HG02943 (cell line): ENCODE measurements at regions not wholly inside any gene's neighbourhood (a gene's known extent, or its start where the extent isn't known, plus 50 kb on each side); places are given as distances from the start of the nearest gene placed in this dataset.
"Not testable (repeated sequence)": the region's sequence is repeated elsewhere in the genome, so short reads cannot be mapped to it uniquely, and the experiment has no call there.

Experiments used
- ATAC-seq: cut with Tn5 transposase; IDR thresholded peaks from one replicate; pipeline ENCODE4 v1.9.1; 2021; ENCODE audit warnings: mild to moderate bottlenecking, low read depth, moderate library complexity; ENCODE audit not compliant: unreplicated experiment

DNA sequence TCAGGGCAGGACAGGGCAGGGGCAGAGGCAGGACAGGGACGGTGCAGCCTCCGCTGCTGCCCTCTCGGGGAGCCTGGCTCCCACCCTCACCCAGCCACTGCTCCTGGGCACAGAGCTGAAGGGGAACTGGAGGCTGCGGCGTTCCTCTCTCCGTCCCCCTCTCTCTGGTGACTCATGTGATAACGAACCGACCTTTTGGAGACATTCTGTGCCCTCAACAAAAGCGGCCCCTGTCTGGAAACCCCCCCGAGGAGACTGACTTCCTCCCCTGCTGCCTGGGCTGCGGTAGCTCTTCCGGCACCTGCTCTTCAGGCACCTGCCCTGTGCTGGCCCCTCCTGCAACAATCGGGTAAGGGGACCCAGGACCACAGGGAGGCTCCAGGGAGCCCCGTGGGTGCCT, 5419.6 kb upstream of the TPTE start:
- peak; percentile 60 for ATAC-seq

- not testable (repeated sequence) for ATAC-seq
Measured at GRCh38 chr21:5103880-5104561, 5417.4 kb upstream of the TPTE start.

DNA sequence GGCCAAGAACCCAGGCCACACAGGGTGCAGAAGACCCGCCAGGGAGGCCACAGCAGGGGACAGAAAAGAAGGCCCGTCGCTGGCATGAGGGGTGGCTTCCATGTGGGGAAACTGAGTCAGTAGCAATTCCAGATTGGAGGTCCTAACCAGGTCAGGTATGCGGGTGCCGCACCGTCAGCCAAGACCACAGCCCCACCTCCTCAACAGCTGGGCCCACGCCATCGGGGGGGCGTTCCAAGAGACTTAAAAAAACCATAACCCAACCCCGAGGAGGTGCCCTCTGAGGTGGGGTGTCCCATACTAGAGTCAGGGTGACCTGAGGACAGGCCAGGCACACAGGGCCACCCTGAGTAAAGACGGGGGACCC, 5416.8 kb upstream of the TPTE start:
- not testable (repeated sequence) for ATAC-seq

GRCh38 chr21:5105939-5106708, 5415.3 kb upstream of the TPTE start:
- not testable (repeated sequence) for ATAC-seq

DNA sequence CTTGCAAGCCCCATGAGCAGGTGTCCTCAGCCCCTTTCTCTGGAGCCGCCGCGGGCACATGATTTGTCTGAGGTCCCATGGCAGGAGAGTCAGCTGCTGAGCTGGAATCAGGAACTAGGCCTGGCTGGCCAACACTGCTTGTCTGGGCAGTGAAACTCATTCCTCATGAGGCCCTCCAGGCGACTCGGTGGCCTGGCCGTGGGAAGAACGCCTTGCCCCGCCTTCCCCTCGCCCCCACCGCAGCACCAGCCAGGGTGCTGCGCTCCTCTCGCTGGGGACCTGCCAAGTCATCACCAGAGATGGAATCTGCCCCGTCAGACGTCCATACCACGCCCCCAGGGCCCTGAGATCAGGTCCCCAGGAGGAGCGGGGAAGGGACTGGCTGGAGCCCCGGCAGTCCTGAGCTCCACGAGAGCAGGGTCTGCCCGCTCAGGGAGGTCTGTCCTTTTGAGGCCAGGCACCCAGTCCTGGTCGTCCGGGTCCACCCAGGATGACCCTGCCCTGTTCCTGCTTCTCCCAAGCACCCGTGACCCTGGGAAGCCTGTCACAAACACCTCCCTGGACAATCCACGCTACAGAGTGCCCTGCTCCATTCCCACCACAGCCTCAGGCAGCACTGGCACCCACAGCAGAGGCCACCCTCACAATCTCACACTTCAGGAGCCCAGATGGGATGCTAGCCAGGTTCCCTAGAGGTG, 5414.5 kb upstream of the TPTE start:
- not testable (repeated sequence) for ATAC-seq

GRCh38 chr21:5107637-5108036, 5413.7 kb upstream of the TPTE start:
- ATAC-seq, result not testable (repeated sequence)

GRCh38 chr21:5108048-5108775, 5413.2 kb upstream of the TPTE start:
- ATAC-seq, result not testable (repeated sequence)

DNA sequence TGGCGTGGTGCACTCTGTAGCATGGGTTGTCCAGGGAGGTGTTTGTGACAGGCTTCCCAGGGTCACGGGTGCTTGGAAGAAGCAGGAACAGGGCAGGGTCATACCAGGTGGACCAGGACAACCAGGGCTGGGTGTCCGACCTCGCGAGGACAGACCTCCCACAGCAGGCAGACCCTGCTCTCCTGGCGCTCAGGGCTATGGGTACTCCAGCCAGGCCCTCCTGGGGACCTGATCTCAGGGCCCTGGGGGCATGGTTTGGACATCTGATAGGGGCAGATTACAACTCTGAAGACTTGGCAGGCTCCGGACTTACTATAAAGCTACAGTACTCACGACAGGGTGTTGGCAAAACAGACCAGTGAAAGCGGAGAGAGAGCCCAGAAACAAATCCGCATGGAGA, 5410.2 kb upstream of the TPTE start:
- not testable (repeated sequence) for ATAC-seq

- ATAC-seq, result not testable (repeated sequence)
Measured at GRCh38 chr21:5113092-5113491, 5408.3 kb upstream of the TPTE start.

- ATAC-seq, result not testable (repeated sequence)
Measured at GRCh38 chr21:5114468-5114867, 5406.9 kb upstream of the TPTE start.

GRCh38 chr21:5114893-5115645, 5406.3 kb upstream of the TPTE start:
- ATAC-seq, result not testable (repeated sequence)

DNA sequence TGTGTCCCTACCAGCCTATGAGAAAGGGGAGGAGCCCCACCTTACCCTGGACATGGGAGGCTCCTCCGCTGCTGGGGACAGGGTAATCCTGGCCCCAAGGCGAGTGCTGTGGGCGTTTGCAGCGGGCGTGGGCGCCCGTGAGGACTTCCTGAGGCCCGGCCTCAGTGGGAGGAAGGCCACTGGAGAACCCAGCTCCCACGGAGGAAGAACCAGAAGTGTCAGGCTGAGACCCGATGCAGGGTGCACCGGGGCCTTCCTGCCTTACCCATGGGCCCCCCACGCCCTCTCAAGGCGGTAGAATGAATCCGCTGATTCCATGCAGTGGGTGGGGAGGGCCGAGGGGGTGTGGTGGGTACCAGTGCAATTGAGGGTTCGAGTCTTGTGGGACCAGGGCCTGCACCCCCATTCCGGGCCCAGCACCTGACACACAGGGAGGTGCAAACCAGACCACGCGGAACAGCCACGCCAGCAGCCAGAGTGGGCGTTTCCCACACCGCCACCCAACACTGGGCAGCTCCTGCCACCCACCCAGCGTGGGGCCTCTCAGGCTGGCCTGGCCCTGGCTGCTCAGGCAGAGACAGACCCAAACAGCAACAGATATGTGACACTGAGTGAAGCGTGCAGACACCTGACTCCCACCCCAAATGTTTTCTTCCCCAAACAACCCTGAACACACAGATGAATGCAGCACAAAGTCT, 5405.6 kb upstream of the TPTE start:
- ATAC-seq, result not testable (repeated sequence)

- ATAC-seq, result not testable (repeated sequence)
Measured at GRCh38 chr21:5116344-5117123, 5404.8 kb upstream of the TPTE start.

GRCh38 chr21:5117135-5117534, 5404.2 kb upstream of the TPTE start:
- ATAC-seq, result not testable (repeated sequence)

GRCh38 chr21:5117666-5118295, 5403.6 kb upstream of the TPTE start:
- ATAC-seq, result not testable (repeated sequence)

DNA sequence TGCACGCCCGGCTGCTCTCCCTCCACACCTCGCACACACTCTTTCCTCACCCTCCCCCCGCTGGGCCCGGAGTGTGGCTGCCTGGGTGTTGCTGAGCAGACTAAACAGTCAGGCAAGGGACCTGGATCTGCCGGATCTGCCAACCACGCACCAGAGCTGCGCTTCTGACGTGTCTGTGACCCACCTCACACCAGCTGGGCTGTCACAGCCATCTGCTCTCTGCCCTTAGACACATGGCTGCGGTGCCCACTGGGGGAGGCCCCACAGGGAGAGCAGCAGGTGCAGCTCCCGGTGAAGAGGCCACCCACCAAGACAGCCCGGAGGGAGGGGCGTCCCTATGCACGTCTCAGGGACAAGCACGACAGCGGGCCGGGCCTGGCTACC, 5403.1 kb upstream of the TPTE start:
- not testable (repeated sequence) for ATAC-seq

DNA sequence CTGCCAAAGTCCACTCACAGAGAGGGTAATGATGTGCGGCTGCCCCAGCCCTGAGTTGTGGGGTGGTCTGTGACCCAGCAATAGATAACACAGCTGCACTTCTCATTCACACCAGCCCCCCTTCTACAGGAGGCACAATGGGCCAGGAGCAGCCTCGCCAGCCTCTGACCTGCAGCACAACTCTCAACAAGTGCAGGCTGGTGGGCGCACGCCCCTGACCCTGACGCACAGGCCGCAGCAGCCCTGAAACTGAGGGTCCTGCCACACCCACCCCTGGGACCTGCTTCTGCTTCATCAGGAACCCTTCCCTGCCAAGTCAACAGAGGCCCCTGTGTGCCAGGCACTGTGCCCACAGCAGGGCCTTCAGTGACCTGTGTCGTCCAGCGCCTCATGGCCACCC, 5402.2 kb upstream of the TPTE start:
- ATAC-seq, result not testable (repeated sequence)

- ATAC-seq, result not testable (repeated sequence)
Measured at GRCh38 chr21:5121399-5121798, 5400.0 kb upstream of the TPTE start.
